ENCODE measurements at regions not wholly inside any gene's neighbourhood (a gene's known extent, or its start where the extent isn't known, plus 50 kb on each side); places are given as distances from the start of the nearest gene placed in this dataset.
A peak's percentile ranks its signal among the peaks of the same experiment; 100 is the strongest.
"Not testable (repeated sequence)": the region's sequence is repeated elsewhere in the genome, so short reads cannot be mapped to it uniquely, and the experiment has no call there.

GRCh38 chr4:27360790-27361267, 500.2 kb downstream of the STIM2 start:
- peak; percentile 91 for DNase-seq (ENCODE audit: low read depth)

GRCh38 chr4:27364509-27364908, 503.9 kb downstream of the STIM2 start:
- DNase-seq (ENCODE audit: low read depth): no peak

GRCh38 chr4:27366104-27366823, 505.6 kb downstream of the STIM2 start:
- DNase-seq (ENCODE audit: low read depth): peak; percentile 55

GRCh38 chr4:27368781-27369180, 508.1 kb downstream of the STIM2 start:
- DNase-seq (ENCODE audit: low read depth): no peak

GRCh38 chr4:27381815-27382214, 521.2 kb downstream of the STIM2 start:
- no peak for DNase-seq (ENCODE audit: low read depth)

GRCh38 chr4:27387711-27388110, 527.1 kb downstream of the STIM2 start:
- DNase-seq (ENCODE audit: low read depth): no peak

- DNase-seq (ENCODE audit: low read depth): peak; percentile 92
These were observed 537.2 kb downstream of the STIM2 start for GRCh38 chr4:27397886-27398285.

GRCh38 chr4:27398631-27399310, 538.1 kb downstream of the STIM2 start:
- peak; percentile 57 for DNase-seq (ENCODE audit: low read depth)

GRCh38 chr4:27407616-27408015, 547.0 kb downstream of the STIM2 start:
- peak; percentile 8 for DNase-seq (ENCODE audit: low read depth)

- no peak for DNase-seq (ENCODE audit: low read depth)
These were observed 552.0 kb downstream of the STIM2 start for GRCh38 chr4:27412613-27413012.

- DNase-seq (ENCODE audit: low read depth): no peak
These were observed 554.5 kb downstream of the STIM2 start for GRCh38 chr4:27414887-27415731.

GRCh38 chr4:27428661-27429060, 568.0 kb downstream of the STIM2 start:
- DNase-seq (ENCODE audit: low read depth): no peak

- DNase-seq (ENCODE audit: low read depth): peak; percentile 4
These were observed 568.8 kb downstream of the STIM2 start for GRCh38 chr4:27429364-27429871.

GRCh38 chr4:27442146-27442545, 581.5 kb downstream of the STIM2 start:
- no peak for DNase-seq (ENCODE audit: low read depth)

- DNase-seq (ENCODE audit: low read depth): not testable (repeated sequence)
These were observed 582.0 kb downstream of the STIM2 start for GRCh38 chr4:27442661-27443060.

- peak; percentile 81 for DNase-seq (ENCODE audit: low read depth)
These were observed 603.2 kb downstream of the STIM2 start for GRCh38 chr4:27463816-27464215.

- no peak for DNase-seq (ENCODE audit: low read depth)
These were observed 606.7 kb downstream of the STIM2 start for GRCh38 chr4:27467351-27467750.

- no peak for DNase-seq (ENCODE audit: low read depth)
These were observed 611.7 kb downstream of the STIM2 start for GRCh38 chr4:27472364-27472763.

- no peak for DNase-seq (ENCODE audit: low read depth)
These were observed 614.0 kb downstream of the STIM2 start for GRCh38 chr4:27474691-27475090.

- DNase-seq (ENCODE audit: low read depth): no peak
These were observed 623.6 kb downstream of the STIM2 start for GRCh38 chr4:27484216-27484615.

- DNase-seq (ENCODE audit: low read depth): no peak
These were observed 629.7 kb downstream of the STIM2 start for GRCh38 chr4:27490315-27490714.

- no peak for DNase-seq (ENCODE audit: low read depth)
These were observed 630.1 kb downstream of the STIM2 start for GRCh38 chr4:27490766-27491165.
